ENCODE measurements at regions not wholly inside any gene's neighbourhood (a gene's known extent, or its start where the extent isn't known, plus 50 kb on each side); places are given as distances from the start of the nearest gene placed in this dataset.
"Not testable (repeated sequence)": the region's sequence is repeated elsewhere in the genome, so short reads cannot be mapped to it uniquely, and the experiment has no call there.

GRCh38 chr10:91098021-91098420, 122.4 kb upstream of the PCGF5 start:
- H3K27me3 ChIP-seq (ENCODE audit: insufficient read depth, low read length); H3K27ac ChIP-seq (ENCODE audit: low read length); H3K36me3 ChIP-seq (ENCODE audit: insufficient read depth, low read depth, low read length): not testable (repeated sequence)

GRCh38 chr10:91103384-91104192, 116.9 kb upstream of the PCGF5 start:
- H3K36me3 ChIP-seq (ENCODE audit: insufficient read depth, low read depth, low read length) = no peaks in the 10 kb centered on the region
- peaks cover 10% of the 10 kb centered on the region; the same call in 1 of the 2 replicates for H3K9me3 ChIP-seq (ENCODE audit: insufficient read depth, low read depth, low read length)
- no peaks in the 10 kb centered on the region for H3K4me1 ChIP-seq (ENCODE audit: insufficient read depth, low read length)
- H3K27ac ChIP-seq (ENCODE audit: low read length) = no peak overlapping the region
- no peak overlapping the region for H3K9ac ChIP-seq (ENCODE audit: low read depth, low read length)
- no peaks in the 10 kb centered on the region for H3K27me3 ChIP-seq (ENCODE audit: insufficient read depth, low read length)
- no peak overlapping the region for H3K4me3 ChIP-seq (ENCODE audit: low read length)

More at GRCh38 chr10:91098021-91098420, 122.4 kb upstream of the PCGF5 start:
- not testable (repeated sequence) for H3K4me3 ChIP-seq (ENCODE audit: low read length); H3K9ac ChIP-seq (ENCODE audit: low read depth, low read length); H3K4me1 ChIP-seq (ENCODE audit: insufficient read depth, low read length)
- peaks cover 56% of the 10 kb centered on the region for H3K9me3 ChIP-seq (ENCODE audit: insufficient read depth, low read depth, low read length)

GRCh38 chr10:91104193-91105041, 116.0 kb upstream of the PCGF5 start:
- H3K9me3 ChIP-seq (ENCODE audit: insufficient read depth, low read depth, low read length) = peaks cover 3% of the 10 kb centered on the region; the same call in 1 of the 2 replicates
- no peak overlapping the region for H3K9ac ChIP-seq (ENCODE audit: low read depth, low read length)
- H3K36me3 ChIP-seq (ENCODE audit: insufficient read depth, low read depth, low read length) = no peaks in the 10 kb centered on the region
- no peaks in the 10 kb centered on the region for H3K27me3 ChIP-seq (ENCODE audit: insufficient read depth, low read length)
- no peak overlapping the region for H3K4me3 ChIP-seq (ENCODE audit: low read length)
- no peak overlapping the region for H3K27ac ChIP-seq (ENCODE audit: low read length)
- H3K4me1 ChIP-seq (ENCODE audit: insufficient read depth, low read length) = no peaks in the 10 kb centered on the region

DNA sequence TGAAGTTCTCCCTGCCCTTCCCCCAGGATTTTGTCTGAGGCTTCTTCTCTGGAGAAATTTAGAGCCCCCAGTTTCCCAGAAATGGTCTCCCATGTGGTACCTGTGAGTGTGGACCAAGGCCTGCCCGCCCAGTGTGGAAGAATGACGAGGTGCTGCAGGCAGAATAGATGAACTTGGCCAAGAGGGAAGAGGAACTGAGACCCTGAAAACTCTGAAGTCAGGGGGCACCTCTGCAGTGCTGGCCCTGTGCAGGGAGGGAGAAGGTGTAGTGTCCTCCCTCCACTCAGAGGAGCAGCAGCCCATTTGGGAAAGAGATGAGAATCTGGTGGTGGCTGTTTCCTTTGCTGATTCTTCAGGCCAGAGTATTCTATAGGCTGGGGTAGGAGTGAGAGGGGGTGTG, 115.2 kb upstream of the PCGF5 start:
- no peaks in the 10 kb centered on the region for H3K36me3 ChIP-seq (ENCODE audit: insufficient read depth, low read depth, low read length)
- no peak overlapping the region for H3K4me3 ChIP-seq (ENCODE audit: low read length)
- no peaks in the 10 kb centered on the region for H3K9me3 ChIP-seq (ENCODE audit: insufficient read depth, low read depth, low read length)
- no peak overlapping the region for H3K27ac ChIP-seq (ENCODE audit: low read length)
- H3K4me1 ChIP-seq (ENCODE audit: insufficient read depth, low read length) = no peaks in the 10 kb centered on the region
- H3K9ac ChIP-seq (ENCODE audit: low read depth, low read length) = no peak overlapping the region
- no peaks in the 10 kb centered on the region for H3K27me3 ChIP-seq (ENCODE audit: insufficient read depth, low read length)

DNA sequence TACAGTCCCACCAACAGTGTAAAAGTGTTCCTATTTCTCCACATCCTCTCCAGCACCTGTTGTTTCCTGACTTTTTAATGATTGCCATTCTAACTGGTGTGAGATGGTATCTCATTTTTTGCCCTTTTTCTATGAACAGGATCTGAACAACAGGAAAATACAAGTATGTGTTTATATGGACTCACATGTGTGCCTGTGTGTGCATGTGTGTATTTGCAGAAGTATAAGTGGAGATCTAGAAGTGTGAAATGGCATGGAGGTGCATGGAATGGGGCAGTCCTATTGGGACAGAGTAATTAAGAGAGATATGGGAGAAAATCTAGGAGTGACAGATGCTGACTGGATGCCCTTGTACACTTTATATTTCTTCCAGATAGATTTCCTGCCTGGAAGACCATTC, 111.6 kb upstream of the PCGF5 start:
- Histone ChIP-seq H3K4me3 (ENCODE audit: low read length) (no peak overlapping the region), H3K36me3 (ENCODE audit: insufficient read depth, low read depth, low read length) (no peaks in the 10 kb centered on the region), H3K9ac (ENCODE audit: low read depth, low read length) (no peak overlapping the region), H3K27me3 (ENCODE audit: insufficient read depth, low read length) (no peaks in the 10 kb centered on the region), H3K4me1 (ENCODE audit: insufficient read depth, low read length) (no peaks in the 10 kb centered on the region), H3K27ac (ENCODE audit: low read length) (no peak overlapping the region), H3K9me3 (ENCODE audit: insufficient read depth, low read depth, low read length) (no peaks in the 10 kb centered on the region)

- no peak overlapping the region for H3K27ac ChIP-seq (ENCODE audit: low read length)
- H3K9ac ChIP-seq (ENCODE audit: low read depth, low read length) = no peak overlapping the region
- H3K27me3 ChIP-seq (ENCODE audit: insufficient read depth, low read length) = no peaks in the 10 kb centered on the region
- H3K36me3 ChIP-seq (ENCODE audit: insufficient read depth, low read depth, low read length) = no peaks in the 10 kb centered on the region
- no peak overlapping the region for H3K4me3 ChIP-seq (ENCODE audit: low read length)
- H3K9me3 ChIP-seq (ENCODE audit: insufficient read depth, low read depth, low read length) = no peaks in the 10 kb centered on the region
- H3K4me1 ChIP-seq (ENCODE audit: insufficient read depth, low read length) = no peaks in the 10 kb centered on the region
Measured at GRCh38 chr10:91111060-91111459, 109.4 kb upstream of the PCGF5 start.

- Histone ChIP-seq H3K27ac (ENCODE audit: low read length) (no peak overlapping the region), H3K9me3 (ENCODE audit: insufficient read depth, low read depth, low read length) (no peaks in the 10 kb centered on the region), H3K4me1 (ENCODE audit: insufficient read depth, low read length) (no peaks in the 10 kb centered on the region), H3K36me3 (ENCODE audit: insufficient read depth, low read depth, low read length) (no peaks in the 10 kb centered on the region), H3K4me3 (ENCODE audit: low read length) (no peak overlapping the region), H3K27me3 (ENCODE audit: insufficient read depth, low read length) (no peaks in the 10 kb centered on the region), H3K9ac (ENCODE audit: low read depth, low read length) (no peak overlapping the region)
Measured at GRCh38 chr10:91115618-91116390, 104.7 kb upstream of the PCGF5 start.

- Histone ChIP-seq H3K9ac (ENCODE audit: low read depth, low read length) (no peak overlapping the region), H3K4me3 (ENCODE audit: low read length) (no peak overlapping the region), H3K27ac (ENCODE audit: low read length) (no peak overlapping the region), H3K36me3 (ENCODE audit: insufficient read depth, low read depth, low read length) (no peaks in the 10 kb centered on the region), H3K9me3 (ENCODE audit: insufficient read depth, low read depth, low read length) (no peaks in the 10 kb centered on the region), H3K27me3 (ENCODE audit: insufficient read depth, low read length) (no peaks in the 10 kb centered on the region), H3K4me1 (ENCODE audit: insufficient read depth, low read length) (no peaks in the 10 kb centered on the region)
Measured at GRCh38 chr10:91117505-91117904, 103.0 kb upstream of the PCGF5 start.

DNA sequence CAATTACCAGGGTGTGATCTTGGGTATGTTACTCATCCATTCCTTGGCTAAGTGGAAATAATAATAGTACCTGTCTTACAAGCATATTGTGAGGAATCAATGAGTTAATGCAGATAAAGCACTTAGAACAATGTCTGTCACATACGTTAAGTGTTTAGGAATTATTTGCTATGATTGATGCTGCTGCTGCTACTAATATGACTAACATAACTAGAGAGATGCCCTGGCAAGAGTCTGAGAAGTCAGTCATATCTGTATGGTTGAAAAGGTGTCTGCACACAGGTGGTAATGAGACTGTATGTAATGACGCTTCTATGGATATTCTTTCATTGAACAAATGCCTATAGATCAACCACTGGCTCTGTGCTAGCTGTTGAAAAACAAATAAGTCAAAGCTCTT, 100.1 kb upstream of the PCGF5 start:
- H3K9me3 ChIP-seq (ENCODE audit: insufficient read depth, low read depth, low read length) = no peaks in the 10 kb centered on the region
- H3K36me3 ChIP-seq (ENCODE audit: insufficient read depth, low read depth, low read length) = no peaks in the 10 kb centered on the region
- no peak overlapping the region for H3K9ac ChIP-seq (ENCODE audit: low read depth, low read length)
- H3K4me1 ChIP-seq (ENCODE audit: insufficient read depth, low read length) = no peaks in the 10 kb centered on the region
- no peak overlapping the region for H3K27ac ChIP-seq (ENCODE audit: low read length)
- H3K27me3 ChIP-seq (ENCODE audit: insufficient read depth, low read length) = no peaks in the 10 kb centered on the region
- no peak overlapping the region for H3K4me3 ChIP-seq (ENCODE audit: low read length)

DNA sequence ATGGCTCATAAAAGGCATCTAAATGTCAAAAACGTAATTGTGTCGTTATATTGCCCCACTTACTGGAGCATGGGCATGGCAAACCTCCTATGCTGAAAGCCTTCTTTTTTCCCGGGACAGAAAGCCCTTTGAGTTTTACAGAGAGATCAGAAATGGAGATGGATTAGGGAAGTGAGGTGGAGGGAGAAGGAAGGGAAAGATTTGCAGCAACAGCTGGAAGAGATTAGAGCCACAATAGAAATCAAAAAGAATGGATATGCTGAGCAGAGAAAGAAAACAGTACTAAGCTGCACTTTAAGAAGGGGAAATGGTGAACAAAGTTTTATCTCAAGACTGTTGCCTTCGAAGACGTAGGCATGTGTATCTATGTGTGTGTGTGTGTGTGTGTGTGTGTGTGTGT, 97.2 kb upstream of the PCGF5 start:
- no peaks in the 10 kb centered on the region for H3K9me3 ChIP-seq (ENCODE audit: insufficient read depth, low read depth, low read length)
- H3K36me3 ChIP-seq (ENCODE audit: insufficient read depth, low read depth, low read length) = no peaks in the 10 kb centered on the region
- no peak overlapping the region for H3K27ac ChIP-seq (ENCODE audit: low read length)
- H3K4me3 ChIP-seq (ENCODE audit: low read length) = no peak overlapping the region
- H3K4me1 ChIP-seq (ENCODE audit: insufficient read depth, low read length) = no peaks in the 10 kb centered on the region
- H3K9ac ChIP-seq (ENCODE audit: low read depth, low read length) = no peak overlapping the region
- H3K27me3 ChIP-seq (ENCODE audit: insufficient read depth, low read length) = no peaks in the 10 kb centered on the region

- H3K9me3 ChIP-seq (ENCODE audit: insufficient read depth, low read depth, low read length) = no peaks in the 10 kb centered on the region
- no peaks in the 10 kb centered on the region for H3K27me3 ChIP-seq (ENCODE audit: insufficient read depth, low read length)
Measured at GRCh38 chr10:91124016-91124415, 96.4 kb upstream of the PCGF5 start.

More at GRCh38 chr10:91124016-91124415, 96.4 kb upstream of the PCGF5 start:
- H3K36me3 ChIP-seq (ENCODE audit: insufficient read depth, low read depth, low read length) = no peaks in the 10 kb centered on the region
- H3K4me3 ChIP-seq (ENCODE audit: low read length) = no peak overlapping the region
- H3K27ac ChIP-seq (ENCODE audit: low read length) = no peak overlapping the region
- no peak overlapping the region for H3K9ac ChIP-seq (ENCODE audit: low read depth, low read length)
- no peaks in the 10 kb centered on the region for H3K4me1 ChIP-seq (ENCODE audit: insufficient read depth, low read length)
